GM19467 (cell line): ENCODE measurements at regions not wholly inside any gene's neighbourhood (a gene's known extent, or its start where the extent isn't known, plus 50 kb on each side); places are given as distances from the start of the nearest gene placed in this dataset.

Source experiments
- ATAC-seq: cut with Tn5 transposase; IDR thresholded peaks from one replicate; pipeline ENCODE4 v1.9.1; 2021; ENCODE audit warnings: mild to moderate bottlenecking, moderate library complexity; ENCODE audit not compliant: unreplicated experiment

DNA sequence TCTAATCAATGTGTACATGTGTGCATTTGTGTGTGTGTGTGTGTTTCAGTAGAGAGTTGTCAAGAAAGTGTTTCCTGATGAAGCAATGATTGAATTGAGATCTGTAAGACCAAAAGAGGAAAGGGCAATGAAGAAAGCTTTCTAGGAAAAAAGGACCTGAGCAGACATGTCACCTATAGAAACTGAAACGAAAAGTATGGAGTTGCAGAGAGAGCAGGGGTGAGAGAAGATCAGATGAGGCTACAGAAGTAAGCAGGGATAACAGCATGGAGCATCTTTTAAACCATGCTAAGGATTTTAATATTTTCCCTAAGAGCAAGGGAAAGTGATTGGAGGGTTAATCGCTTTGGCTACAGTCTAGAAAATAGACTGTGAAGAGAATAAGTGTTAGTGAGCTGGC lies 1459.4 kb upstream of the TENM4 start:
- peak; percentile 83 for ATAC-seq

DNA sequence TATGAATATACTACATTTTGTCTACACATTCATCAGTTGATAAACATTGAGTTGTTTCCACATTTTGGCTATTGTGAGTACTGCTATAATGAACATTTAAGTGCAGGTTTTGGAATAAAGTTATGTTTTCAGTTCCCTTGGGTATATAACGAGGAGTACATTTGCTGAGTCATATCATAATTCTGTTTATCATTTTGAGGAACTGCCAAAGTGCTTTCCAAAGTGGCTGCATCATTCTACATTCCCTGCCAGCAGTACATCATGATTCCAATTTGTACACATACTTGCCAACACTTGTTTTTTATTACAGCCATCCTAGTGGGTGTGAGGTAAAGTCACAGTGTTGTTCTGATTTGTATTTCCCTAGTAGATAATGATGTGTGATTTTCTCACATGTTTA lies 1458.6 kb upstream of the TENM4 start:
- no peak for ATAC-seq

DNA sequence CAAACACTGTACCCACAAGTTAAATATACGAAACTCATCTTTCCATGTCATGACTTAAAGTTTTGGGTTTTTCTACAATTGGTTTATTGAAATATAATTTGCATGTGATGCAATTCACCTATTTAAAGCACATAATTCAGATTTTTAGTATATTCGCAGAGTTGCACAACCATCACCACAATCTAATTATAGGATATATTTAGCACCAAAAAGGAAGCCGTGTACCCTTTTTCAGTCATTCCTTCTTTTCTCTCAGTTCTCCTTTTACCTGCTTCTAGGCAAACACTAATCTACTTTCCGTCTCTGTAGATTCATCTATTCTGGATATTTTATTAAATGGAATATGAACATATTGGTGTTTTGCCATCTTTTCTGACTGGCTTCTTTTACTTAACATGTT lies 1458.1 kb upstream of the TENM4 start:
- no peak for ATAC-seq

DNA sequence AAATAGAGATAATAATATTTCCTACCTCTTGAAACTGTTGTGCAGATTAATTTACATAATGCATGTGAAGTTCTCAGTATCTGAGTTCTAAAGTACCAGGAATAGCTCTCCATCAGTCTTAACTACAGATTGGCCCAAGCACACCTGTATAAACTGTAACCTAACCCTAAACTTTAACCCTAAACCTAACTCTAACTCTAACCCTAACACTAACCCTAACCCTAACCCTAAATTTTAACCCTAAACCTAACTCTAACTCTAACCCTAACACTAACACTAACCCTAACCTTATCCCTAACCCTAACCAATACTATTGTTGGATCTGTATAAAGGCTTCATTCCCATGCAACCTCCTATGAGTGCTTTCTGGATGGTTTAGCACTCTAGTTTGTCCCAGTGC lies 1445.9 kb upstream of the TENM4 start:
- no peak for ATAC-seq

DNA sequence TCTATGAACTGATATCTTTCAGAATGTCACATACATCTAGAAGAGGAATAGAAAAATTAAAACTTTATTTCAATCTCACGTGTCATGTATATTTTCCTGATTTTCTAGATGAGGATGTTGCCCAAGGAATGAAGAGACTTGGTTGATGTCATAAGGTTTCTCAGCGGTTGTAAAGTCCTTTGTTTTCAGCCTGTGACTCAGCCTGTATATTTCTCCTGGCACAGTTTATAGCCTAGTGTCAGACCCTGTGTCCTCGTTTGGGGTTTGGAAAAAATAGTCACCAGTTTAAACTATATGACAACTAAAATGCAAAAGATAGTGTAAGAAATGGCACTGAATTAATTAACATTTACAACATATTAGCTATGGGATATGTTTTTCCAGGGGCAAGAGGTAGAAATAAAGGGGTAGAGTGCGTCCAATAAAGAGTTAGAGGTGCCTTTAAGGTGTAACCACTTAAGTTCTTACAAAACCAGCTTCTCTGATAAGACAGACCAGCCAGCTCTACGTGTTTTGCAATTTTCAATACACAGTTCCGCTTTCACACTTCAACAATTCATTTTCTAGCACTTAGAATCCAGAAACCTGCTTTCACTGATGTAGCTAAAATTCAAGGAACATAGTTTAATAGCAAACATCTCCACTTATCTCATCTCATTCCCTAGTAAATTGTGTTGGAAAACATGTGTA lies 1432.6 kb upstream of the TENM4 start:
- ATAC-seq: no peak

DNA sequence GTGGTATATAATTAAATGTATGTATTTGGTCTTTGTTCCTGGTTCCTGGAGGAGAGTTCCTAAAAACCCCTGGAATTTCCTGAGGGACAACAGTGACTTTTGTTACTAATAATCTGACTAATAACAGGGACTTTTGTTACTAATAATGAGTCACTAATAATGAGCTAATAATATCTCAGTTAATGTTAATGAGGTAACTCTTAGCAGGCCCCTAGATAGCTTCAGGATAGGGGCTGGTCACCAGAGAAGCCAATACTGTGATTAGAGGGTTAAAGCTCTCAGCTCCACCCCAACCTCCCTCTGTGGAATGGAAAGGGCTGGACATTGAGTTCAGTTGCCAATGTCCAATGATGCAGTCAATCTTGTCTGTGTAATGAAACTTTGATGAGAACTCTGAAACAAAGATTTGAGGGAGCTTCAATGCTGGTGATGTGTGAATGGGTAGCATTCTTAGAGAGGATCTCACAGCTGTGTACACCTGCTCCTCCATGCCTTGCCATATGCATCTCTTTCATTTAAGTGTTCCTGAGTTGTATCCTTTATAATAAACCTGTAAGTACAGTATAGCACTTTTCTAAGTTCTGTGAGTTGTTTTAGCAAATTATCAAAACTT lies 1431.4 kb upstream of the TENM4 start:
- ATAC-seq: peak; percentile 46

DNA sequence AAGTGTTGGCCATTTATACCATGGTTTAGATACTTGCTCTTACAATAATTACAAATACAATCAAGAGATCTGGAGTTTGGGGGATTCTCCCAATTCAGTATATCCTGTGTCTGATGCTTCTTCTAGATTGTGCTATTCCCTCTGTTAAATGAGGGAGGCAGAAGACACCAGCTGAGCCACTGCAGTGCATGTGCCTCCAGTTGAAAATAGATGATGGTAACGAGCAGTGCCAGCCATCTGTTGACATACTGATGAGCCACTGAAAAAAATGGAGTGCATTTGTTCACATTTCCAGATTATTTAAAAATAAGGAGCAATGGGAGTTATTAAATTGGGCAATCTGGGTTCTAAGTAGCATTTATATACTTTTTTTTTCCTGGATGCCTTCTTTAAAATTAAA lies 1428.0 kb upstream of the TENM4 start:
- no peak for ATAC-seq

DNA sequence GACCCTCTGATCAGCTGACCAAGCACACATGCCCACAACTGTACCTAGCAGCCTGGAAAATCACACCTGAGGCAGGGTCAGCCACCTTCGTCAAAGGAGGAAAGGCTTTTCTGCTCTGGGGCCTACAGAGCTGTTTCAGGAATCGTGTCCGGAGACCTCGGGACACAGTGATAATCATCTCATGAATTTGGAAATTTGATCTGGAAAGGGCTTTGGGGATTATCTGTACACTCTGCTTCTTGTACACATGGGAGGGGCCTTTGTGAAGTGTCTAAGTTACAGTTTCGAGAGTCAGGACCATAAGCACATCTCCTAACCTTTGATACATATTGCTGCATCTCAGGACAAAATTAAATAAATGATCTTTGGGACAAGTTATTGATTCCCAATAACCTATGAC lies 1421.2 kb upstream of the TENM4 start:
- ATAC-seq: no peak

DNA sequence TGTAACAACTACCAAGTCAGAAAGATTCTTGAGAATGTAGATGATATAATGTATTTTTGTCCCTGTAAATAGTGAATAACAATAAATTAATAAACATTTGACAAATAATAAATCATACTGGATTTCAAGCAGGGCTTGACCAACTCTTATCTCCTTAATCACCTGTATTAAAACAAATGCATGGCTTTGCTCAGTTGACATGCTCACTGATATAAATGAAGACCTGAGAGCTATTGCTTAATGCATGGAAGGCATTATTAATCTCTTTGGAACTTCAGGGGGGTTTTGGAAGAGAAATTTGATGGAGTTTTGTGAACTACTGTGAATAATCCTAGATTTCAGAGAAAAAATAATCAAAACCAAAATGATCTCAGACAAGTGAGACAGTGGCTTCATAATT lies 1420.4 kb upstream of the TENM4 start:
- no peak for ATAC-seq

DNA sequence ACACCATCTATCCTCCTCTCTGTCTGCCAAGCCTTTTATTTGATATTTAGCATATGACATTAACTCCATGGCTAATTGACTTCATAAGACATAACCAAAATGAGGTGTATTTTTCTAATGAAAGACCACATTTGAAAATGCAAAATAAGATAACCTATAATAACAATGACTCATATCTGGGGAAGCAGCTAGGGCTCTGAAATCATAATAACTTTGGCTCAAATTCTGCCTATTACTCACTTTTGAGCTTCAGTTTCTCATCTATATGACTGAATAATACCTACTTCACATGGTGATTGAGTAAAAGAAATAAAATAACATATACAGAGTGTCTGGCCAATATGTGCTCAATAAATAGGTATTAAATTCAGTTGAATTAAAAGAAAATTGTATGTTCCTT lies 1419.8 kb upstream of the TENM4 start:
- no peak for ATAC-seq

DNA sequence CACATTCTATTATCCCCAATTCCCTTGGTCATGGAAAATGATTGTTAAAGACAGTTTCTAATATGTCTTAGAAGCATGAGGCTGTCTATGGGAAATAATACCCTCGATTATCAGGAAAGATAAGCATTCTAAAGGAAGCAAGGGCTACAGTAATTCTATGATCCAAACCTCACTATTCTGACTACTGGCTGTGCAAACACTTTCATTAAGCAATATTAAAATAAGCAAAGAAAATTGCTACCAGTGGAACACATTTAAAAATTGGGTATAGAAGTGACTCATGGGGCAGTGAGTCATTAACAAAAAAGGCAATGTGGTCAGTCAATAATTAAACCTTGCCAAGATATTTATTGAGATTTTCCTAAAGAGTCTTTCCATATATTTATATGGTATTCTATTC lies 1415.2 kb upstream of the TENM4 start:
- ATAC-seq: no peak

DNA sequence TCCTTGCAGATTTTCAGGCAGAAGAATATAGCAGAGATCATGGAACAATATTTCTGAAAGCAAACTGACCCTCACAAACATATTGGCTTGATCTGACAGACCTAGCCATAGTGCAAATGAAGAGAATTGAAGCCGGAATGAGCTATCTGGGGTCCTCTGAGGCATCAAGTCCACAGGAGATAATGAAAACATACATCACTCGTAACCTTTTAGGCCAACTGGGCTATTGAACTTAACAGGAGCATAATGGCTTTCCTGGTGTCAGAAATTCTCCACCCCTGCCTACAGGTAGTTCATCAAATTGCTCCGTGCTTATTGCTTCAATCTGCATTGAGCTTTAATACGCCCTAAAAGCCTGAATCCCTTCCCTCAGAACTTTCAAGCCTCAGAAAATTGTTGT lies 1414.6 kb upstream of the TENM4 start:
- ATAC-seq: no peak

DNA sequence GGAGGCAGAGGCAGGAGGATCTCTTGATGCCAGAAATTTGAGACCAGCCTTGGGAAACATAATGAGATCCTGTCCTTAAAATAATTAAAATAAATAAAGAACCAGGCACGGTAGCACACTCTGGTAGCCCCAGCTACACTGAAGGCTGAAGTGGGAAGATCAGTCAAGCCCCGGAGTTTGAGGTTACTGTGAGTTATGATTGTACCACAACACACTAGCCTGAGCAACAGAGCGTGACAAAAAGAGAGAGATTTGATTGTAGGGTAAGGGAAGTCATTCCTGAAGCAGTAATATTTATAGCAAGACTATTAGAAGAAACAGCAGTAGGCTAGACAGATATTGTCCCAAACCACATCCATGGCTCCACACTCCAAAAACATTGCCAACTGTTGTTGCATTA lies 1408.4 kb upstream of the TENM4 start:
- ATAC-seq: peak; percentile 53

DNA sequence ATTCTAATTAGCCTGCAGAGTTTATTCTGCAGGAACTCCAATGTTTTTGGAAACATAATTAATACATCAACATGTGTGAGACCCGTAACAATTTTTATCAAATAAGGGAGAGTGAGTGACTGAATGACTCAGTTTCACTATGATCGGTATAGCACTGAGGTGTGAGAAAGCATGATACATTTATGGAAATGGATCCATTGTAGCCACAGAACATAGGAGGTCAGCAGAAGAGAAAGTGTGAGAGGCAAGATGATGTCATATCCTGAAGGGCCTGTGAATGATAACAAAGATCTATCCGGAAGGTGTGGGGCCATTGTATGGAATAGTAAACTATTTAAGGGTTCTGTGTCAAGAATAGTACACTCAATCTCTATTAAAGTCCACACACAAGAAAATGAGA lies 1406.1 kb upstream of the TENM4 start:
- ATAC-seq: peak; percentile 86

DNA sequence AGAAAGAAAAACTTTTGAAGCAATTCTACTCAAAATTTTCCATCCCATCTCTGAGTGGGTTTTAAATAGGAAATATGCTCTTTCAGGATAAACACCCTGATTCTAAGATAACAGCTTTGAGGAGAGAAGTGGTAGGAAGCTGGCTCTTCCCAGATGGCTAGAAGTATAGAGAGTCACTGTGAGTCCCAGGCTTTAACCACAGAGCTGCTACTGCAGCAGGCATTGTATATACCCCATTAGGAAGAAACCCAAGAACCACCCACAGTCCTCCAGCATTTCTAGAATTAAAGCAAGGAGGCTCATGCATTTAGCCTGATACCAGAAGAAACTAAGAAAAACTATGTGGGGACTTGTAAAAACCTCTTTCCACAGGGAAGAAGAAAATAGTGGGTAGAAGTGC lies 1405.6 kb upstream of the TENM4 start:
- no peak for ATAC-seq

DNA sequence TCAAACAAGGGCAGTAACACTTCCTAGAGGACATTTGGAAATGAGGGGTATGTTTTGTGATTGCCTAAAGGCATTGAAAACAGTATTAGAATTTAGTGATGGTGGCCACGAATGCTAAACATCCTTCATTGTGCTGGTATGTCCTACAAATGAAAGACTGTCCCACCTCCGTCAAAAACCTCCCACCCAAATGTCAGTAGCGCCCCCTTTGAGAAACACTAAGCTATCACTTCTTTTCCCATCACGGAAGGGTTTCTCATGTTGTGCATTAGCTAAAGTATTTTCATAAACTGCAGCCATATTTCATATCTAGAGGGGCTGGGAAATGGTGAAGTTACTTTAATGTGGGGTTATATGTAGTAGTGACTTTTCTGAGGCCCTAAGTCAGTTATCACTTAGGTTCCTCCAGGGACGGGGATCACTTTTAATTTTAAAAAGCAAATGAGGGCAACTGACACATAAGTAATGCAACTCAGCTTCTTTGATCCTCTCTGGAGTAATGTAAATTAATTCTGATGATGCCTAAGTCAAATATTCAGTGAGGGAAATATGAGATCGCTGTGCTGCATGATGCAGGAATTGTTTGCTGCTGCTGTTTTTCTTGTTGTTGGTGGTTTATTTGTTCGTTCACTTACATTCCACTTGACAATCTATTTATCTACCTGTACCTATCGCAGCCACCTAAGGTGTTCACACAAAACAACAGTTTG lies 1403.4 kb upstream of the TENM4 start:
- ATAC-seq: no peak

DNA sequence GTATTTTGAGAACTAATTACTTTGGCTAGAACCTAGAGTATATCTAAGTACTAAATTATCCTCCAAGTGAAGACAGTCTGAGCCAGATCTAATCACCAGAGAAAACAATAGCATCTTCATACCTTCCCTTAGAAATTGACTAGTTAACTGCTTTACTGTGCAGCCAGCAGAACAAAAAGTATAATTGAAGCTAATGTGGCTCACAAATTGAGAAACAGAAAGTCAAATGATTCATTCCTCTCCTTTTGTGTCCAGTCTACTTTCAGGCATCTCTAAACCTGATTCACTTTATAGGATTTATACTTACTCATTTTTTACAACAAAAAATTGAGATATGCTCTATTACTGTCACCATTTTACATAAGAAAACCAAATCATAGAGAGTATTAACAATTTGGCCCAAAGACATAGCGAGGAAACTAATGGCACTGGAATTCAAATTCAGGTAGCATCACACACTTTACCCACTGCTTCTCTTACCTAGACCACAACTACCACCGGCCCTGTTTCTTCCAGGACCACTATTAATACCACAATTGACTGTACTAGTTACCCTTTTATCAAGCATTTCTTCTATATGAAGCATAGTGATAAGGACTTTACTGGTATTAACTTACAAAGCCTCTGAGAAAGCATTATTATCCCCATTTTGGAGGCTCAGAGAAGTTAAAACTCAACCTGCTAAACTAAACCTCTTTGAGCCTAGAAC lies 1402.6 kb upstream of the TENM4 start:
- ATAC-seq: peak; percentile 45

DNA sequence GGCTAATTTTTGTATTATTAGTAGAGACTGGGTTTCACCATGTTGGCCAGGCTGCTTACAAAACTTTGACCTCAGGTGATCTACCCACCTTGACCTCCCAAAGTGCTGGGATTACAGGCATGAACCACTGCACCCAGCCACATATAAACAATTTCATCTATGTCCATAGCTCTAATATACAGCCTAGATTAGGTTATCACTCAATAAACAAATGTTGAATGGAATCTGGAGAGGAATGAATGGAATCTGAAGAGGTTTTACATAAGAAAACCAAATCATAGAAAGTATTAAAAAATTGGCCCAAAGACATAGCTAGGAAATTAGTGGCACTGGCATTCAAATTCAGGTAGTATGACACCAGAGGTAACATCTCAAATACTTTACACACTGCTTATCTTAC lies 1401.4 kb upstream of the TENM4 start:
- ATAC-seq: no peak

DNA sequence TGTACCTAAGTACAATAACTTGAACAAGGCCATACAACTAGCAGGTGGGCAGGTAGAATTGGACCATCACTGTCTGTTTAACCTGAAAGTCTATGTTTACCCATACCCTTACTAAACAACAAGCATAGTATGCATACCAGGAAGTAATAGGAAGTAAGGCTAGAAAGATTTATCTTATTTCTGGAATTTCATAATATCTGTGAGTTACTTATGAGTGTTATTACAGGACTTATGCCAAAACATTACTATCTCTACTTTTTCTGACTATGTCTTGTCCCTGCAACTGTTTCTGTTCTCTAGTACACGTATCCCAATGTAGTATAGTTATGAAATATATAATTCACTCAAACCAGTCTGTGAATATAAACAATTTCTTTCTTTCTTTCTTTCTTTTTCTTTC lies 1400.8 kb upstream of the TENM4 start:
- ATAC-seq: no peak

DNA sequence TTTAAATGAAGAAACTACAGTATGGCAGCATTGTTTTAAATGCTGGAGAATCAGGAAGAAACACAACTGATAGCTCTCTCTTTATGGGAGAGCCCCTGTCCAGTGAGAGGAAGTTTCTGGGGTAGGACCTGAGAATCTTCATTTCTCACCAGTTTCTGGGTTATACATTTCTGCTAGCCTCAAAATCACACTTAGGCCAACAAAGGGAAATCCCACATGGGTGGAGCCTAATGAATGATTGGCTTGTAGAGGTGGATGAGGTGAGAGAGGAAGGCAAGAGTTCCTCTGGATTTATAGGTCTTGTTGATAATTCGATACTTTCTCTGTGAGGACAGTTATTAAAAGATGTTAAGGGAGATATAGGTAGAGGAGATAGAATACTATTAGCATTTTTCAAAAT lies 1397.3 kb upstream of the TENM4 start:
- ATAC-seq: peak; percentile 76

DNA sequence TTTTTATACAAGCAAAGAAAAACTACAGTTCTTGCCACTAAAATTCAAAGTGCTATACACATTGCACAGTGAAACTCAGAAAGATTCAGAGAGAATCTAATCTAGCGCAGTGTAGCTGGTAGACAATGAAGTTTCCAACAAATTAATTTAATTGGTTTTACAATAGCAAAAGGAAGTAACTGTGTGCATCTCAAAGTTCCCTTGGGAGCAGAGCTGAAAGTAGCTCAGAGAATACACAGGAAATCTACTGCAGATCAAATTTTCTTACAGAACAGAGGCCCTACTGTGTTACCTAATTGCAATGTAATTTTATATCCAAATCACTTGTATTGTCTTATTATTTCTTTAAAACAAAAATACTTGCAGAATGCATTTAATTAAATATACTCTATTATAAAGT lies 1396.2 kb upstream of the TENM4 start:
- no peak for ATAC-seq

DNA sequence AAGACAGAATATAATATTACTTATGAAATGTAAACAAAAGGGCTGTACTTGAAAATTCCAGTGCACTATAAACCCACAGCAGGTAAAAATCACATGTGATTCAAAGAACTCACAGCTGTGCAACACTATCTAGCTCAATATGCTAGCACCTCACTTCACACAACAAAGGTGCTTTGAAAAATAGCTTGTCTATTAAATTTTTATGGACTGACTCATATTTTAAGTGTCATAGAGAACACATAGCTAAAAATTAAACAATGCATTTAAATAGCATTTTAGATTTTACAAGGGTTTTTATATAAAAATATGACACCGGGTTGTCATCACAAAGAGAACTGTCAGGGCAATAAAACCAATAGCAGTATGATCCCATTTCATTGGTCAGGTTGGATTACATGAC lies 1390.5 kb upstream of the TENM4 start:
- ATAC-seq: no peak
